Stimulated activated CD4-positive, alpha-beta T cell treated with anti-CD3 and anti-CD28 coated beads, Interleukin-15, amount 100 ng/mL, for 48 hours (primary cell): ENCODE measurements at regions not wholly inside any gene's neighbourhood (a gene's known extent, or its start where the extent isn't known, plus 50 kb on each side); places are given as distances from the start of the nearest gene placed in this dataset.
"Not testable (repeated sequence)": the region's sequence is repeated elsewhere in the genome, so short reads cannot be mapped to it uniquely, and the experiment has no call there.

Experiments
- DNase-seq, 2 donors: peaks; one replicate each; pipeline ENCODE4 v3.0.0-alpha.2; 2020; ENCODE audit warnings: low read depth in 2 of 2

DNA sequence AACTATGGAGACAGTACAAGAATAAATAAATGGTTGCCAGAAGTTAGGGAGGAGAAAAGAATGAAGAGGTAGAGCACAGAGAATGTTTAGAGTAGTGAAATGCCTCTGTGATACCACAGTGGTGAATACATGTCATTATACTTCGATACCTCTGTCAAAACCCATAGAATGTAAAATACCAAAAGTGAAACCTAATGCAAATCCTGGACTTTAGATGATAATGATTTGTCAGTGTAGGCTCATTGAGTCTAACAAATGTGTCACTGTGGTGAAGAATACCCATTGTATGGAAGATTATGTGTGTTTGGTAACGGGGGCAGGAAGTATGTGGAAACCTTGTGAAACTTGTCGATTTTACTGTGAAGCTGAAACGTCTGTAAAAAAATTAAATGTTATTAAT, 1106.5 kb upstream of the TMPRSS15 start:
- DNase-seq = no peak

DNA sequence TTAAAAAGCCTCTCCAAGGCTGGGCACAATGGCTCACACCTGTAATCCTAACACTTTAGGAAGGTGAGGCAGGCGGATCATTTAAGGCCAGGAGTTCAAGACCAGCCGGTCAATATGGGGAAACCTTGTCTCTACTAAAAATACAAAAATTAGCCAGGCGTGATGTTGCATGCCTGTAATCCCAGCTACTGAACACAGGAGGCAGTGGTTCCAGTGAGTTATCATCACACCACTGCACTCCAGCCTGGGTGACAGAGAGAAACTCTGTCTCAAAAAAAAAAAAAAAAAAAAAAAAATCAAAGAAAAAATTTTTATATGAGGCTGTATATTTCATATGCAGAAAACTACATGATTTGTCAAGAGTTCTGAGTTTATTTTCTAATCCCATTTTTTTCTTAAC, 1107.1 kb upstream of the TMPRSS15 start:
- DNase-seq = no peak

DNA sequence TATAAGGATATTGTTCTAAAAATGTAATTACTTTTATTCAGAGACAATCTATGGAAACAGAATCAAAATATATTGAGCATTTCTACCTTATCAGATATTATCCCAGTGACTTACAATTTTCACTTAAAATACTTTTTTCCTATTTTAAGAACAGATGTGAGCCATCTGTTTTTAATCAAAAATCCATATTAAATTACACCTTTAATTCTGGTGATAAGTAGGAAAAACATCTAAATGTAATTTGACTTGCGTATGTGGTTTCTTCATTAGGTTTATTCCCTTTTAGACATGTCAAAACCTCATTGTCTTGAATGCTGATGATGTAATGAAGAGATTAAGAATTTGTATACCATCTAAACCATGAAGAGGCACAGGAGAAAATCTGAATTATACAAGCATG, 1118.8 kb upstream of the TMPRSS15 start:
- DNase-seq = no peak

DNA sequence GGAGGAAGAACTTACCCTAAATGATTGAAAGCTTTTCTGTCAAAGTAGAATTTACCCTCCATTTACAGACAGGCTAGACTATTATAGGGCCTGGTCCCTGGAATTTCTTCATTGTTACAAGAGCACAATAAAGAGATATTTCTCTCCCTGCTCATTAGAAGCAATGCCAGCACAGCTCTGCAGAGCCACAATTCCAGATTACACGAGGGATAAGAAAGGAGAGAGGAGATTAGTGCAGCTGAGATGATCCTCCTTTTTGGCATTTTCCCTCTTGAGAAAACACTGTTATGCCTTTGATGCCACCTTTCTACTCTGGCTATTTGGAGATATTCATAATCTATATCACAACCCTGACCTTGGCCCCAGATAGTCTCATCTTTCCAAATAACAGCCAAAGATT, 1119.5 kb upstream of the TMPRSS15 start:
- no peak for DNase-seq

DNA sequence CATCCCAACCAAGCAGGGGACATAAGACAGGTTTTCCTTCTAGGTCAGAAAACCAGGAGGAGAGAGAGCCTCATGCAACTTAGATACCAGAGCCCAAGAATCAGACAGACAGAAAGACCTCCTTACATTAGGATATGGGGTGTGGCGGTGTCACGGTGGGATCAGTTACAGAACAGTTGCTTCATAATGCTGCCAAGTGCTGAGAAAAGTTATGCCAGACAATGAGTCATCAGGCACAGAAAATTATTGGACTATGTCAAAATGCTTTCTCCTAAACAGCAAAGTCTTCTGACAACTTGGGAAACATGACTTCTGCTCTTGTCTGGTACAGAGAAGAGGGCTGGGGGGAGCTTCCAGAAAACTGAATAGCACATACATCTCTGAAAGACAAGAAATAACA, 1120.2 kb upstream of the TMPRSS15 start:
- DNase-seq = no peak

DNA sequence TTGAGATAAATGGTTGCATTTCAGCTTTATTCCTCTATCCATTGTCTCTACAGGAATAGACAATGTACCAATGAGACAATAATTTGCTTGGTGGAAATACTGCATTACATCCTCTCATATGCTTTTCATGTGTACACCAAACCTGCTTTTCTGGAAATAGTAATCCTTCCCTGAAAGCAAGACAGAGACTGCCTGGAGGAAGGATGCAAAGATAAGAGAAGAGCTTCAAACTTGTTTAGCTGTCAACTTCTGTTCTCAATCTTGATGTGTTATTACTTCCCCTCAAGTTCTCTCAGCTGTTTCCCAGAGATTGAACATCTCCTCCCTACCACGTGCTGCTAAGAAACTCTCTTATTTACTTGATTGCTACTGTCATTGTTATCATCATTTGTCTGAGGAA, 1125.4 kb upstream of the TMPRSS15 start:
- no peak for DNase-seq

DNA sequence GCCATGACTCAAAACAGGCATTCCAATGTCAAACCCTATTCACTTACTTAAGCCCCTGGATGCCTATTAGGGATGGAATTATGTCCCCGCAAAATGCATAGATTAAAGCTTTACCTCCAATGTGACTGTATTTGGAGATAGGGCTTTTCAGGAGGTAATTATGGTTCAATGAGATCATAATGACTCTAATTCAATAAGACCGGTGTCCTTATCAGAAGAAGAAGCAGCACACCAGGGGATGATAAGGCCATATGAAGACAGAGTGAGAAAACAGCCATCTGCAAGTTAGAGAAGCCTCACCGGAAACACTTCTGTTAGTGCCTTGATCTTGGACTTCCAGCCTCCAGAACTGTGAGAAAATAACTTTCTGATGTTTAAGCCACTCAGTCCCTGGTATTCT, 1131.8 kb upstream of the TMPRSS15 start:
- no peak for DNase-seq

DNA sequence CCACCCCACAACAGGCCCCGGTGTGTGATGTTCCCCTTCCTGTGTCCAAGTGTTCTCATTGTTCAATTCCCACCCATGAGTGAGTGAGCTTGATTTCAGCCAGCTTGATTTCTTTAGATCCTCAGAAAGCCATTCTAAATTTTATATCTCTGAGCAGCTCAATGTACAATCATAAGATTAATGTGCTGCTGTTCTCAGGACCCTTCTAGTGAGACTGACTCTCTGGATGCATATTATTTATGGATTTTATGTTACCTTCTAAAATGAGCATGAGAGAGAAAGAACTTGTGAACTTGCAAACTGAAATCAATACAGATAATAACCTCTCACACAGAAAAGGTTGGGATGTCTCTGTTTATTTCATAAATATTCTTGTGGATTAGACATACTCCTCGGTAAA, 1133.5 kb upstream of the TMPRSS15 start:
- DNase-seq = no peak

DNA sequence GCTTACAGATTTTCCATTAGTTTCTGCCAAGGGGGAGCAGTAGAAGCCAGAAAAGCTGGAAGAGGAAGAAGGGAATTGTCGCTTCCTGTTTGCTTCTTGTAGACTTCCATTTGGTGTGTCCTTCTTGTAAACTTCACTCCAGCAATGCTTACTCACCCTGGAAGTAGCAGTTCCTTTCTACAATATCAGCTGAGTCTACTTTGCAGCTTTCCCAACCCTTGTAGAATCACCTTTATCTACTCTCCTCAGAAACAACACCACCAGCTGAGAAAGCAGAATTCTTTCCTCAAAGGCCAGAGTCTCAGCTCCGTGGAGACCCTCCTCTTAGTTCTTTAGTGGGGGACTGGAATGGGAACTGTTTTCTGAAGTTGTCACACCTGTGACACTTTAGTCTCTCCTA, 1136.7 kb upstream of the TMPRSS15 start:
- no peak for DNase-seq

DNA sequence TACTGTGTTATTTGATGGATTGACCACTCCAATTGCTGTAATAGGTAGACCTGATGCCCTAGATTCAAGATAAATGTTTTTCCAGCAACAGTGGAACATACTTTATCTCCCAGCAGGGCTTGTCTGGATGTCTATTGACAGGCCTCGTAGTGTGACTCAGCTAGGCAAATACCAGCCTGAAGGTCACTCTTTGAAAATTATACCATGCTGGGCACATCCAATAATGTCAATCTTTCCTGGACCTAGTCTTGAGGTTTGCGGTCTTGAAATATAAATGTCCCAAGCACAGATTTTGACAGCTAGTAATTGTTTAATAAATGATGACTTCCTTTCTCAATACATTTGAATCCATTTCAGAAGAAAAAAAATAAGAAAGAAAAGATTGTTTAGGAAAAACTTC, 1138.0 kb upstream of the TMPRSS15 start:
- no peak for DNase-seq

DNA sequence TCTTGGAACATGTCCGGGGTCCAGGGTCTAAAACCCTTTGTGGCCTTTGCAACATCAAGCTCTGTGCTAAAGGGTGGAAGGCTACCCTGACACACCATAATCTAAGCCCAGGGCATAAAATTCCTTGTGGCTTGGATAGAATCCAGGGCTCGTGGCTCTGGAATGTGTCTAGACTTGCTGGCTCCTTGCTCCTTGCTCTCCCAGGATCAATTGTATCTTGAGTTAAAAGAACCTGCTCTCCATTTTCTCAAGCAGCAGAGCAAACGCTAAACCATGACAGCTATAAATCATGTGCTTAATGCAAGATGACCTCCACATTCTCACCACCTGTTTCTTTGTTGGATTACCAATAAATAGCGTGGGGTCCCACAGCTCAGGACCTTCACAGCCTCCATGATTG, 1140.9 kb upstream of the TMPRSS15 start:
- not testable (repeated sequence) for DNase-seq

DNA sequence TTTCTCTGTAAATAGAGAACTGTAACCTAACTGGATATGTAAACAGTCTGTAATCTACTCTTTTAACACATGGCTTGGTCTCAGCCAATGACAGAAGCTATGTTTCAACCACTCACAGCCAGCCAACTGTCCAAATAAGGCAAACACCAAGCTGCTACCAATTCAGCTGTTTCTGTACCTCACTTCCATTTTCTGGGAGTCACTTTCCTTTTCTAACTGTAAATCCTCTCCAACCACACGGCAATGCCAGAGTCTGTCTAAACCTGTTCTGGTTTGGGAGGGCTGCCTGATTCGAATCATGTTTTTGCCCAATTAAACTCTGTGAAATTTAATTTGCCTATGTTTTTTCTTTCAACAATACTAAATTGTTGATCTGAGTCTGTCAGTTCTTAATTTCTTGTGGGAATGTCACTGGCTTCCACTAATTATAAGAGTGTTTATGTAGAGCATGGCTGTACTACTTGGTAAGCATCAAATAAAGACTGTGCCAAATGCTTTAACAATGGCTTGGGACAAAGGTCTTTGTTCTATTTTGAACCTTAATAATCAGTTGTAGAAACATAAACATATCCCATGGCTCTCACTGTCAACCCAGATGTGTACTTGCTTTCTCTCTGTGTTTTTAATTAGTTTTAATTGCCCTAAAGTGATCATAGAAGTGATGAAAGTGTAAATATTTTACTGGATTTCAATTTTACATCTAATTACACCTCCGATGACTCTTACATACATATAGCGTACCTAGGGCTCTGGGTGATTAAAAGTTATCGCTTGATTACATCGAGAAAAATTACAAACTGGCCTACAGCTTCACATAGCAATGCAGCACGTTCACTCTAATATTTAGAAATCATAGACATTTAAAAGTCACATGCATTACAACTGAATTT, 1144.6 kb upstream of the TMPRSS15 start:
- no peak for DNase-seq

DNA sequence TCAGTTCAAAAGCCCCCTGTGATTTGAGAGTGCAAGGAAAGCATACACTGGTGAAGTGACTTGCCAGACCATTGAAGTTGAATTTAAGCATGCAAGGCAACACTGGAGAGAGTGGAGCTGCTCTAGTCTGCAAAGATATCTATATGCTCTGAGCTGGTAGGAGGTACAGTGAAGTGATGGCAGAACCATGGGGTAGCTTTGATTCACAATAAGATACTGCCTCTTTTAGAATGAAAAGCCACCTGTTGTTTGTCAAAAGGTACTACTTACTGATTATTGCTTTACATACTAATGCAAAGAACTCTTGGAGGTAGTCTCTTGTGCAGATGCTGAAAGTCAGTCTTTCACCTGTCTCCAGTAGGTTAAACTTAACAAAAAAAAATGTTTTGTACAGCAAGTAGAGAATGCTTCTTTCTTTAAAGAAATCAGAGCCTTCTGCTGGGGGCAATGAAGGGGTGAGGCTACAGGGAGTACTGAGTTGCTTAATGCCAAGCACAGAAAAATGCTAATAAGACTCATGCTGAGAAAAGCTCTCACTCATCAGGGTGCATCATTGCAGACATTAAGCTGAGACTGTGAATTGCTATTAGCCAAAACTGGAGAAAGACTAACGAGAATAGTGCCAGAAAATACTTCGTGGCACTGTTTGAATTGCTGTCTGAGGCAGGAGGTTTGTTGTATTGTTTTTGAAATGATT, 1150.5 kb upstream of the TMPRSS15 start:
- DNase-seq = no peak

DNA sequence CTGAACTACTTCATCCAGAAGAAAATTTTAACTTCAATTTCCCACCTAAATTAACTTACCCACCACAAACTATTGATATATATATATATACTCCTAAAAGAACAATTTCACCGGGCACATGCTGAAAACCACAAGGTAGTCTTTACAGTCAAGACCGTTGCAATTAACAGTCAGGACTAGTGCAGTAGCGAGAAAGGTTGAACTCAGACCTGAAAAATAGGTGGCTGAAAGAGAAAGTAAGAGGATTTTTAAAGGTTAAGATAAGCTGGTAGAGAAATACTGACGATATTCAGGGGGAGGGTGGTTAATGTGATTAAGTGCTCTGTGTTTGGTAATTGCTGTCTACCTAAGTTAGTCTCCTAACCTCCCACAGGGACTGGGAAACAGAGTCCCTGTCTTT, 1153.5 kb upstream of the TMPRSS15 start:
- no peak for DNase-seq

DNA sequence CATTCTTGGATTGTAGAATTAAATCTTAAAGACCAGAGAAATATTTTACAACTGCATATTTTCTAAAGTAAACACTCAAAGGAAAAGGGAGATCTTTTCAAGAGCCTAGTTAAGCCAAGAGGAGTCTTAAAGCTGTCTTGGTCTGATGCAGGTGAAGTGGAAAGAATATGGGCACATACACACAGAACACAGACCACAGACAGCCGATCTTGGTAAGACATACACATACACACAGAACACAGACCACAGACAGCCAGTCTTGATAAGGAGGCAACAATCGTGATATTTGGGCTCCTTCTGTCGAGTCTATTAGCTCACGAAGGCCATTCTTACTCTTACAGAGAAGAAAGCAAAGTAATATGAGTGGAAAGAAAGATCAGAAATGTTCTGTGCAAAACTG, 1153.9 kb upstream of the TMPRSS15 start:
- no peak for DNase-seq

DNA sequence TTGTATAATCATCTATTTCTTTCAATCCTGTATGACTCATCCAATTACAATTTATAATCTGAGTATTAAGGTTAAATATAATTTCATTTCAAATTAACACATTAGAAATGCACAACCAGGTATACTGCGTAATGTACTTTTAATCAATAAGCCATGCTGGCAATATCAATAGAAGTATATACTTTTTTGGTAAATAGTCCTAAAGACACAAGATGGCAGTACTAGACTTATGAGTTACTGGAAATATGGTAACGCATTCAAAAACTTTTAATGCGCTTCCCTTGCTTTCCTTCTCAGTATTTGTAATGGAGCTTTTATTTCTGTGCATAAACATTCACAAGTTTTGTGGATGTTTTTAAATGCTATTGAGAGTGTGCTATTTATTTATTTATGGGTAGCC, 1162.0 kb upstream of the TMPRSS15 start:
- no peak for DNase-seq

DNA sequence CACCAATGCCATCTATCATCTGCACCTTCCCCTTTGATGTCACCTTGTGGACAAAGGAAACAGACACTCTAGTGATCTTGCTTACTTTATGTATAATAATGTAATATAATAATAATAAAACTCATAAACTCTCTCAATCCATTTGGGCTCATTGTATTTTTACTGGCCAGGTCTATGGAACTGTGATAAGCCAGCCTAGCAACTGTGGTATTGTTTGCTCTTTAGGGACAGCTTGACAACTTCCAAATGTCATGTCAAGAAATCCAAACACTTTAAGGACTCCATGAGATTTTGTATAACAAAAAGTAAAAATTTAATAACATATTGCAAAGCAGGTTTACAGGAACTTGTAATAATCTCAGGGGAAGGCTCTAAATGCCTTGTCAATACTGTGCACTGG, 1163.4 kb upstream of the TMPRSS15 start:
- no peak for DNase-seq

DNA sequence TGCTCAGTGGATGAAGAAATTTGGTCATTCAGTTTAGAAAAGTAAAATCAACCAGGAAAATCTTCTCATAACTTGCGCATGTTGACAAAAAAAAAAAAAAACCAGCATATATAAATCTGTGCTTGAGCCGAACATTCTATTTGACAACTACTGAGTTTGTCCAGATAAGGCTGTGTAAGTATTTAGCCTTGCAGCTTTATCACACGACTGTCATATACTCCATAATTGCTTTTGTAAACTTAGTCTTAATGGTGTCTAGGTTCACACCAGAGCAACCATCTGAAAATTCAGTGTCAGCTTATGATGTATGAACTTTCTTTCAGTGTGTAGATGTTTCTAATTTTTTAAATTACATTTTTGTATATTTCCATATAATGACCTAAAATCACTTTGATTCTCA, 1173.8 kb upstream of the TMPRSS15 start:
- DNase-seq = no peak

DNA sequence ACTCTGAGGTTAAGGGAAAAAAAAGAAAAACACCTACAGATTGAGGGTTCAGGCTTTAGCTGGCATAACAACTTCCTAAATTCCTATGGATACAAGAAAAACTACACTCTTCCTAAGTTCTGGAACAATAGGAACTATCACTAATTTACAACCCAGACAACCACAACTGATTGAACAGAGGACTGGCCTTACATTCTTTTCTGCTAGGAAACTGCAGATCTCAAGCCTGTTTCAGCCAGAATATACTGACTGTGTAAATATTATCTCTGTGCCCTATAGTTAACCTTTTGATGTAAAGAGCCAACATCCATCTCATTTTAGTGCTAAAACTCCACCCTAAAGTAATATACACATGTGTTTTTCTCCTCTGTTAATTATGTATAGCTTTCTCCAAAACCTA, 1186.5 kb upstream of the TMPRSS15 start:
- DNase-seq = no peak

DNA sequence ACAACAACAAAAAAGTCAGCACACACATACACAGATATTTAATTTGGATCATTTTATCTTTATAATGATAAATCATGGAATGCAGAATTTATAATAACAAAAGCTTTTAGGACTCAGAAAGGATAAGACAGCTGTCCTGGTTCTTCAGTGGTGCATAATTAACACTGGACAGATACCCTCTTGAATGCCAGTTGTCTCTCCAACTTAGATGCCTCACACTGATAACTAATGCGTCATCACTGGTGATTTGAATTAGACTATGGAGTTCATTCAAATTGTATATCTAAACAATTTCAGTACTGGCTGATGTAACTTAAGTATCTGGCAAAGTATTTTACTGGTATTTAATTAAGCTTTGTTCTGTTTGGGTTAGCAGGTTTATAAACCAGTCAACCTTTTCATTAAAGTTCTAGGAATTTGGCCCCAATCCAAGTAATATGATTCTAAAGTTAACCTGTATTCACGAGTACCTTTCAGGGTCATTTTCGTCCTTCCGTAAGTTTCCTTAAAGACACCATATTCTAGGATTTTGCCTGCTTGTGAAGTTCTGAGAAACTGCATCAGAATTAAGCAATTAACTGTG, 1199.5 kb upstream of the TMPRSS15 start:
- DNase-seq = no peak

DNA sequence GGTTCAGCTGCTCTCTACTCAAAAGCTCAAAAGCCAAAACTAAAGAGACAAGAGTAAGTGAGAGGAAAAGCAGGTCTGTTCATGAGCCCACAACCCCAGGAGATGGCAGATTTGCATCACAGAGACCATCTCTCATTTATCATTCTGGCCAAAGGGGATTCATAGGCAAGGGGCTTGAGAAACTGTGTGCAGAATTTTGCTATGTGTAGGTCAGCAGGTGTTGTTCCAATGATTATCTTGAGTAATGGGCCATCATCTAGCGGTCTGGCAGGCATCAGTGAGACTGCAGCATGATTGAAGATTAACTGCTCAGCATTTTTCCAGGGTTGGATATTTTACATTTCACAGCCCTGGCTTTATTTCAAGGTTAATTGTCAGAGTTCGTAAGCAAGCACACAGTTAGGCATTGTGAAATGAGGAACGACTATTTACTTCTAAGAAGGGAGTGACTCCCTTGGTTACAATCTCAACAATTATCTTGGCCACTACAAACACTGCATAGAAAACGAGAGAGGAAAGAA, 1204.6 kb upstream of the TMPRSS15 start:
- DNase-seq = no peak

DNA sequence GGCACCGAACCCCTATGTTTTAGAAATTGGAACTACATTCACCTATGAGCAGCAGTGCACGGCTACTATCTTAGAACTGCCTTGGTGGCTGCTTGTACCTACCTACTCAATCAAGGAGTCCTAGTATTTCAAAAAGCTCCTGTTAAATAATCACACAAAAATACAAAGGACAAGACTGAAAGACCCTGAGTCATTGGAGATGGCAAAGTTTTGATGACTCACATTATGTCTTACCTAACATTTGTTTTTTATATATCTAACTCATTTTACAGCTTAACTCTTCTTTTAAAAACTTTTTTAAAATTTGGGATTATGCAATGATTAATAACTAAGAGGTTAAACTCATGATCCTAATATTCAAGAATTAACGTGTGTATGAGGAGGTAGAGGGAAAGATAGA, 1206.0 kb upstream of the TMPRSS15 start:
- no peak for DNase-seq
